Nephron progenitor cell (in vitro differentiated cells): ENCODE measurements at regions not wholly inside any gene's neighbourhood (a gene's known extent, or its start where the extent isn't known, plus 50 kb on each side); places are given as distances from the start of the nearest gene placed in this dataset.

ENCODE experiments used
- DNase-seq: peaks from one replicate; pipeline ENCODE4 v3.0.0; 2021
- H3K27ac Mint-ChIP-seq: 2 replicates; pipeline ENCODE4 v1.8.0; 2021; ENCODE audit warnings: mild to moderate bottlenecking, moderate library complexity, mixed read lengths
- H3K27me3 Mint-ChIP-seq: 2 replicates; pipeline ENCODE4 v1.8.0; 2021; ENCODE audit warnings: mild to moderate bottlenecking, low read depth, mixed read lengths; ENCODE audit not compliant: poor library complexity
- H3K36me3 Mint-ChIP-seq: 2 replicates; pipeline ENCODE4 v1.8.0; 2021; ENCODE audit warnings: low read depth, mixed read lengths
- H3K4me1 Mint-ChIP-seq: 2 replicates; pipeline ENCODE4 v1.8.0; 2021; ENCODE audit warnings: mixed read lengths
- H3K4me3 Mint-ChIP-seq: 2 replicates; pipeline ENCODE4 v1.8.0; 2021; ENCODE audit warnings: mild to moderate bottlenecking, moderate library complexity, mixed read lengths
- H3K9me3 Mint-ChIP-seq: 2 replicates; pipeline ENCODE4 v1.8.0; 2021; ENCODE audit warnings: mild to moderate bottlenecking, moderate library complexity, mixed read lengths
- CTCF ChIP-seq: fragments of 200-600 bp; sonication (generic); IDR thresholded peaks from 2 replicates; pipeline ENCODE4 v1.5.0; 2021; ENCODE audit warnings: antibody characterized with exemption

DNA sequence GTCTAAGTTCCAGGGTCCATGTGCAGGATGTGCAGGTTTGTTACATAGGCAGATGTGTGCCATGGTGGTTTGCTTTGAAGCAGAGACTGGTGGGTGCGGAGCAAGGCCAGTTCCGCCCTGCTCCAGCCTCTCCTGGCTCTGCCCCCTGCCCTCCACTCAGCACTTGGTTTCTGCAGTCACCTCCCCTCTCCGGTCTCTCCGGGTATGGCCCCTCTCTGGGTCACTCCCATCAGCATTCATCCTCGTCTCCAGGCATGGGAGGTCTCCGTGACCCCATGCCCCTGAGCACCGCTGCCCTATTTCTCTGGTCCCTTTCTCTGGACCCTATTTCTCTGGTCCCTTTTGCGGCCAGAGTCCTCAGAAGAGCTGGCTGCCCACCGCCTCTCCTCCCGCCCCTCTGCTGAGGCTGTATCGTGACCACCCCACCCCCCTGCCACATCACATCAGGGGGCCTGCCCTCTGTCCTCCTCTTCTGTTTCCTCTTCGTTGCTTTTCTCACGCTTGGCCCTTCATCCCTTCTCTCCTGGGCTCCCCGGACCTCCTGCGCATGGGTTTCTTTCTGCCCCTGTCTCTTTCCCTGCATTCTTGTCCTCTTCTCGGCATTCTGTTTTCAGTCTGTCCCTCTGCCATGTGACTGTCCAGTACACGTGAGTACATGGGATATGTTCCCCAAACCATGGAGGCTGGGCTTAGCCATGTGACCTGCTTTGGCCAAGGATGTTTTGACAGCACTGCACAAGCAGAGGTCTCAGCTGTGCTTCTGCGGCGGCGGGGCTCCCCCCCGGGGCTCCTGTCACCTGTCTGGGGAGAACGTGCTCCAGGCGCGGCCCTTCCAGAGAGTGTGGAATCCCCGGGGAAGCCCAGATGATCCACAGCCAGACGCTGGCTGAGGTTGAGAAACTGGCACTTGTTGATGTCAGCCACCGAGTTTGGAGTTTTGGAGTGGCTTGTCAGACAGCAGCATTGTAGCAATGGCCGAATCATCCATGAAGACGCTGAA lies 54.4 kb upstream of the C1orf174 start:
- DNase-seq, result peak; percentile 22
- no peak overlapping the region for H3K27ac Mint-ChIP-seq
- TF ChIP-seq CTCF, result no peak
- peaks cover 14% of the 10 kb centered on the region for H3K27me3 Mint-ChIP-seq
- H3K9me3 Mint-ChIP-seq, result peaks cover 5% of the 10 kb centered on the region
- peaks cover 54% of the 10 kb centered on the region for H3K4me1 Mint-ChIP-seq
- H3K4me3 Mint-ChIP-seq, result peak overlapping the region; percentile 52
- no peaks in the 10 kb centered on the region for H3K36me3 Mint-ChIP-seq

- Mint-ChIP-seq H3K27me3 (peaks cover 20% of the 10 kb centered on the region), H3K9me3 (peaks cover 2% of the 10 kb centered on the region), H3K36me3 (no peaks in the 10 kb centered on the region), H3K4me1 (peaks cover 61% of the 10 kb centered on the region), H3K4me3 (peak overlapping the region; percentile 47), H3K27ac (peak overlapping the region; percentile 89)
- TF ChIP-seq CTCF, result no peak
- DNase-seq, result no peak
Measured at GRCh38 chr1:3955196-3955772, 55.2 kb upstream of the C1orf174 start.

DNA sequence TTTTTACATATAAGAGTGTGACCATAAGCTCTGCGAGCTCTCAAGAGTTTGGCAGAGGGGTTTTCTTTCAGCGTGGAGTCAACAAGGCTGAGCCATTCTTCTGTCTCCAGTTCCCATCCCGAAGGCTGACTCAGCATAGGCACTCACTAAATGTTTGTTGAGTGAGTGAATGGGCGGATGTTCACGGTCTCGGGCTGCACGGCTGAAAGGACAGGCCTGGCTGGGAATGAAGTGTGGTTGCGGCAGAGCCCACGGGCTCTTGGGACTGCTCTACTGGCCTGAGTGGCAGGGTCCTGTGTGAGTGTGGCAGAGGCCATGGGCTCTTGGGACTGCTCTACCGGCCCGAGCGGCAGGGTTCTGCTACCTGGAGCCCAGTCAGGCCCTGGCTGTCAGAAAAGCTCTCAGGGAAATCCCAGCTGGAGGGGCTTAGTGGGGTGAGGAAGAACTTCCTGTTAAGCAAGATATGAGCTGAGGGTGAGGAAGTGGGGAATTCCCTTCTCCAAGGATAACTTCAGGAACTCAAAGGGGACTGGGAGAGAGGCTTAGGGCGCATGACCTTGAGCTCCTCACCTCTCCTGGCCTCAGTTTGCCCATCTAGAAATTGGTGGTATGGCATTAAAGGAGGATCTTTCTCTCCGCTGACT lies 56.6 kb upstream of the C1orf174 start:
- no peaks in the 10 kb centered on the region for H3K36me3 Mint-ChIP-seq
- H3K4me1 Mint-ChIP-seq, result peaks cover 68% of the 10 kb centered on the region
- no peak overlapping the region for H3K27ac Mint-ChIP-seq
- H3K9me3 Mint-ChIP-seq, result no peaks in the 10 kb centered on the region
- H3K27me3 Mint-ChIP-seq, result peaks cover 18% of the 10 kb centered on the region
- no peak for DNase-seq
- no peak overlapping the region for H3K4me3 Mint-ChIP-seq
- TF ChIP-seq CTCF, result no peak

GRCh38 chr1:3959361-3959760 lies 59.3 kb upstream of the C1orf174 start:
- H3K36me3 Mint-ChIP-seq, result no peaks in the 10 kb centered on the region
- peak overlapping the region; percentile 56 for H3K27ac Mint-ChIP-seq
- peaks cover 11% of the 10 kb centered on the region for H3K27me3 Mint-ChIP-seq
- H3K4me3 Mint-ChIP-seq, result no peak overlapping the region
- no peak for DNase-seq
- H3K4me1 Mint-ChIP-seq, result peaks cover 58% of the 10 kb centered on the region
- H3K9me3 Mint-ChIP-seq, result peaks cover 3% of the 10 kb centered on the region
- no peak for TF ChIP-seq CTCF

DNA sequence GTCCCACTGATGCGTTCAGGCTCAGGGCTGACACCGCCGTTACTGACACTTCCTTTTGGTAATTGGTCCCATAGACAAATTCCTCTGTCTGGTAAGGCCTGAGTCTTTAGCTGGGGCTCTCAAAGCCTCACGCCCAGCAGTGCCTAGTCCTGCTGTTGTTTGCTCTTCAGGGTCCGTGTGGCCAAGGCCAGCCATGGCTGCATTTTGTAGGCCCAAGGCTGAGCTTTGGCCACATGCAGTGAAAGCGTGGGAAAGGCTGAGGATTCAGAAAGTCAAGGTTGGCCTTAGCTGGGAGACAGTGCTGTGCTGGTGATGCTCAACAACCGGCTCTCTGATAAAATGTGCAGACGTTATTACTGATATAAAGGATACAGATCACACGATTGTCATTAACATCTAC lies 63.5 kb upstream of the C1orf174 start:
- H3K27ac Mint-ChIP-seq, result no peak overlapping the region

More for the DNA sequence above, 63.5 kb upstream of the C1orf174 start:
- Mint-ChIP-seq H3K4me1 (peaks cover 23% of the 10 kb centered on the region), H3K4me3 (no peak overlapping the region), H3K27me3 (peaks cover 11% of the 10 kb centered on the region), H3K36me3 (no peaks in the 10 kb centered on the region), H3K9me3 (peaks cover 33% of the 10 kb centered on the region)
- TF ChIP-seq CTCF, result no peak
- no peak for DNase-seq
